OCI-LY1 (cell line): ENCODE measurements at regions not wholly inside any gene's neighbourhood (a gene's known extent, or its start where the extent isn't known, plus 50 kb on each side); places are given as distances from the start of the nearest gene placed in this dataset.

ENCODE experiments used
- H2AFZ ChIP-seq: fragments of 200-600 bp; sonication (generic), shearing (Covaris generic); 2 replicates; pipeline ENCODE4 v1.6.0; 2014; ENCODE audit warnings: antibody characterized with exemption, mild to moderate bottlenecking, low read length
- H3F3A ChIP-seq: fragments of 200-600 bp; sonication (generic), shearing (Covaris generic); 2 replicates; pipeline ENCODE4 v1.6.0; 2014; ENCODE audit warnings: mild to moderate bottlenecking, antibody characterized with exemption, low read length, moderate library complexity; ENCODE audit not compliant: insufficient read depth
- H3K27ac ChIP-seq: fragments of 200-600 bp; sonication (generic); 2 replicates; pipeline ENCODE4 v1.5.1; 2014; ENCODE audit warnings: low read length, mixed run types, mild to moderate bottlenecking, low read depth; ENCODE audit not compliant: poor library complexity, severe bottlenecking
- H3K27me3 ChIP-seq: fragments of 200-600 bp; sonication (generic); 2 replicates; pipeline ENCODE4 v1.6.0; 2014; ENCODE audit warnings: antibody characterized with exemption, mild to moderate bottlenecking, low read length, moderate library complexity; ENCODE audit not compliant: insufficient read depth
- H3K36me3 ChIP-seq: fragments of 200-600 bp; sonication (generic); 2 replicates; pipeline ENCODE4 v1.6.1; 2014; ENCODE audit warnings: mild to moderate bottlenecking, antibody characterized with exemption, low read length, moderate library complexity, mixed read lengths; ENCODE audit not compliant: insufficient read depth
- H3K4me1 ChIP-seq: fragments of 200-600 bp; sonication (generic); 2 replicates; pipeline ENCODE4 v1.5.1; 2014; ENCODE audit warnings: mild to moderate bottlenecking, low read length, moderate library complexity; ENCODE audit not compliant: insufficient read depth, severe bottlenecking
- H3K4me2 ChIP-seq: fragments of 200-600 bp; sonication (generic), shearing (Covaris generic); 2 replicates; pipeline ENCODE4 v1.6.1; 2014; ENCODE audit warnings: low read length
- H3K4me3 ChIP-seq: fragments of 200-600 bp; sonication (generic); 2 replicates; pipeline ENCODE4 v1.5.1; 2014; ENCODE audit warnings: low read length, low read depth, mild to moderate bottlenecking, mixed read lengths; ENCODE audit not compliant: poor library complexity, severe bottlenecking
- H3K79me2 ChIP-seq: fragments of 200-600 bp; shearing (Covaris generic); 2 replicates; pipeline ENCODE4 v1.6.1; 2016; ENCODE audit warnings: mixed run types, low read length, mixed read lengths; ENCODE audit not compliant: insufficient read depth
- H3K9ac ChIP-seq: fragments of 200-600 bp; sonication (generic), shearing (Covaris generic); 2 replicates; pipeline ENCODE4 v1.6.1; 2014; ENCODE audit warnings: mild to moderate bottlenecking, low read length, mixed read lengths
- H3K9me2 ChIP-seq: fragments of 200-600 bp; sonication (generic), shearing (Covaris generic); 2 replicates; pipeline ENCODE4 v1.6.1; 2014; ENCODE audit warnings: low read depth, mild to moderate bottlenecking, low read length, mixed read lengths
- H3K9me3 ChIP-seq: fragments of 200-600 bp; shearing (Covaris generic); 2 replicates; pipeline ENCODE4 v1.6.1; 2014; ENCODE audit warnings: low read length, mixed read lengths
- H4K20me1 ChIP-seq: fragments of 200-600 bp; sonication (generic), shearing (Covaris generic); 2 replicates; pipeline ENCODE4 v1.6.0; 2016; ENCODE audit warnings: mild to moderate bottlenecking, low read length; ENCODE audit not compliant: insufficient read depth
- EZH2 ChIP-seq: fragments of 200-600 bp; sonication (generic), shearing (Covaris generic); IDR thresholded peaks from 2 replicates; pipeline ENCODE4 v1.8.0; 2017; ENCODE audit warnings: borderline replicate concordance, mixed run types, mild to moderate bottlenecking, antibody characterized with exemption, low read length, moderate library complexity, mixed read lengths
- TF ChIP-seq, protein P1 (sequence below): fragments of 200-600 bp; sonication (generic), shearing (Covaris generic); IDR thresholded peaks from 2 replicates; pipeline ENCODE4 v1.5.1; 2017; ENCODE audit warnings: mild to moderate bottlenecking, antibody characterized with exemption, low read length, moderate library complexity, mixed read lengths

DNA sequence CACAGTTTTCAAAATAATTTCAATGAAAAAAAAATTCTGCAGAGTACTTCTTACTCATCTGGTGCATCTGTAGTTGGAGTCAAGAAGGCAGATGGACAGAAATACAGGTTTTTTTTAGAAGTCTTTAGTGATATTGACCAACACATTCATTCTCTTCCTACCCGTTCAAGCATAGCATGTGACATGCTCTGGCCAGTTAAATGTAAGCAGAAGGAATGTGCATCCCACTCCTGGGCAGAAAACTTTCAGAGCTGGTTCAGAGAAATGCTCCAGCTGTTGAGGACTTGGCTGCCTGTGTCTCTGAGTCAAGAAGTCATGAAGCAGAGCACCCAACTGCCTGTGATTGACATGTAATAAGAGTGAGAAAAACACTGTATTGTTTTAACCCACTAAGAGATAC is 665.3 kb upstream of the IGFBP3 start:
- no peaks in the 10 kb centered on the region for H3K27me3 ChIP-seq

DNA sequence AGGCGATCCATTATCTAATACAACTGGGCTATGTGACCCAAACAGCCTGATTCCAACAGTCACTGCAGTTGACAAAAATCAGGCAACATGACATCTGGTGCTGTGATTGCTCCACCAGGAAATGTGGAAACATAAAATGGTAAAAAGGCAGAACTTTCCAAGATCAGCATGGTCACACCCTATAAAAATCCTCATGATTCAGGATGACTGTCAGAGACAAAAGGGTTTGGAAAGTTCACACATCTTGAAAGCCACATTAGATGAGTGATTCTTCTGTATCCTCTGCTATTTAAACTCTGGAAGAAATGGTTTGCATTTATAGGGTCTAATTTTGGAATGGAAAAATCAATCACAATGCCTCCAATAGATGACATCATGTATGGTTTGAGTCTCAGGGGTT is 662.6 kb upstream of the IGFBP3 start:
- no peaks in the 10 kb centered on the region for H3K4me1 ChIP-seq
- no peaks in the 10 kb centered on the region for H3K9me2 ChIP-seq
- no peaks in the 10 kb centered on the region for H3K27me3 ChIP-seq
- H3K9me3 ChIP-seq, result no peaks in the 10 kb centered on the region
- H3K79me2 ChIP-seq, result no peaks in the 10 kb centered on the region
- no peaks in the 10 kb centered on the region for H3K36me3 ChIP-seq
- no peak for TF ChIP-seq EZH2
- TF ChIP-seq, protein P1, sequence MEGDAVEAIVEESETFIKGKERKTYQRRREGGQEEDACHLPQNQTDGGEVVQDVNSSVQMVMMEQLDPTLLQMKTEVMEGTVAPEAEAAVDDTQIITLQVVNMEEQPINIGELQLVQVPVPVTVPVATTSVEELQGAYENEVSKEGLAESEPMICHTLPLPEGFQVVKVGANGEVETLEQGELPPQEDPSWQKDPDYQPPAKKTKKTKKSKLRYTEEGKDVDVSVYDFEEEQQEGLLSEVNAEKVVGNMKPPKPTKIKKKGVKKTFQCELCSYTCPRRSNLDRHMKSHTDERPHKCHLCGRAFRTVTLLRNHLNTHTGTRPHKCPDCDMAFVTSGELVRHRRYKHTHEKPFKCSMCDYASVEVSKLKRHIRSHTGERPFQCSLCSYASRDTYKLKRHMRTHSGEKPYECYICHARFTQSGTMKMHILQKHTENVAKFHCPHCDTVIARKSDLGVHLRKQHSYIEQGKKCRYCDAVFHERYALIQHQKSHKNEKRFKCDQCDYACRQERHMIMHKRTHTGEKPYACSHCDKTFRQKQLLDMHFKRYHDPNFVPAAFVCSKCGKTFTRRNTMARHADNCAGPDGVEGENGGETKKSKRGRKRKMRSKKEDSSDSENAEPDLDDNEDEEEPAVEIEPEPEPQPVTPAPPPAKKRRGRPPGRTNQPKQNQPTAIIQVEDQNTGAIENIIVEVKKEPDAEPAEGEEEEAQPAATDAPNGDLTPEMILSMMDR, result no peak
- H3F3A ChIP-seq, result no peaks in the 10 kb centered on the region
- no peak overlapping the region for H2AFZ ChIP-seq
- no peak overlapping the region for H3K4me2 ChIP-seq
- no peak overlapping the region for H3K27ac ChIP-seq
- H4K20me1 ChIP-seq, result no peaks in the 10 kb centered on the region
- H3K4me3 ChIP-seq, result no peak overlapping the region
- no peak overlapping the region for H3K9ac ChIP-seq

More for the DNA sequence above, 665.3 kb upstream of the IGFBP3 start:
- Histone ChIP-seq H3K9ac (no peak overlapping the region), H2AFZ (no peak overlapping the region), H3K4me1 (no peaks in the 10 kb centered on the region), H4K20me1 (no peaks in the 10 kb centered on the region), H3K4me2 (no peak overlapping the region), H3K4me3 (no peak overlapping the region), H3K27ac (no peak overlapping the region), H3K9me3 (no peaks in the 10 kb centered on the region), H3K79me2 (no peaks in the 10 kb centered on the region), H3K36me3 (no peaks in the 10 kb centered on the region), H3K9me2 (no peaks in the 10 kb centered on the region), H3F3A (no peaks in the 10 kb centered on the region)
- TF ChIP-seq EZH2, result no peak
- TF ChIP-seq, protein P1, result no peak

GRCh38 chr7:46581268-46581667 is 660.2 kb upstream of the IGFBP3 start:
- H3K9me2 ChIP-seq, result no peaks in the 10 kb centered on the region
- H3K27me3 ChIP-seq, result no peaks in the 10 kb centered on the region
- no peak overlapping the region for H3K4me2 ChIP-seq
- H3K36me3 ChIP-seq, result no peaks in the 10 kb centered on the region
- no peaks in the 10 kb centered on the region for H3K79me2 ChIP-seq
- no peak overlapping the region for H3K9ac ChIP-seq
- no peaks in the 10 kb centered on the region for H3K4me1 ChIP-seq
- no peaks in the 10 kb centered on the region for H3K9me3 ChIP-seq
- H3K27ac ChIP-seq, result no peak overlapping the region
- no peaks in the 10 kb centered on the region for H4K20me1 ChIP-seq
- H3K4me3 ChIP-seq, result no peak overlapping the region
- no peaks in the 10 kb centered on the region for H3F3A ChIP-seq
- H2AFZ ChIP-seq, result no peak overlapping the region
- TF ChIP-seq, protein P1, result no peak
- no peak for TF ChIP-seq EZH2
